H1 (cell line): ENCODE measurements at regions not wholly inside any gene's neighbourhood (a gene's known extent, or its start where the extent isn't known, plus 50 kb on each side); places are given as distances from the start of the nearest gene placed in this dataset.
"Not testable (repeated sequence)": the region's sequence is repeated elsewhere in the genome, so short reads cannot be mapped to it uniquely, and the experiment has no call there.

ENCODE experiments used
- ASH2L ChIP-seq: fragments of 200-600, 300-600 bp; sonication (generic); IDR thresholded peaks from one replicate; pipeline ENCODE4 v1.7.1; 2017; ENCODE audit warnings: low read length
- CBX8 ChIP-seq: fragments of 300-800, 300-1000 bp; sonication (generic); IDR thresholded peaks from 2 replicates; pipeline ENCODE4 v1.7.1; 2016; ENCODE audit warnings: low read depth, low read length, borderline replicate concordance
- EZH2 ChIP-seq: fragments of 200-600 bp; sonication (generic); IDR thresholded peaks from 2 replicates; pipeline ENCODE4 v1.7.1; 2012; ENCODE audit warnings: low read depth, mild to moderate bottlenecking, moderate library complexity, low read length, inconsistent platforms; ENCODE audit not compliant: severe bottlenecking
- POLR2A ChIP-seq, 2 experiments: IDR thresholded peaks; 1 replicate in 1 of 2; 2 replicates in 1 of 2; pipeline ENCODE4 v1.6.1; 2011; ENCODE audit warnings: low read depth in 2 of 2, low read length in 2 of 2, mild to moderate bottlenecking in 2 of 2; ENCODE audit errors: control extremely low read depth in 1 of 2
- RAD21 ChIP-seq, 2 experiments: IDR thresholded peaks in 1 of 2; conservative IDR thresholded peaks in 1 of 2; 2 replicates each; pipeline ENCODE4 v1.6.1; 2011; ENCODE audit warnings: low read depth in 2 of 2, low read length in 2 of 2, improper control_type of control experiment in 1 of 2, inconsistent platforms in 1 of 2, mild to moderate bottlenecking in 1 of 2, moderate library complexity in 1 of 2
- RXRA ChIP-seq: IDR thresholded peaks from 2 replicates; pipeline ENCODE4 v1.6.1; 2011; ENCODE audit warnings: low read depth, mild to moderate bottlenecking, low read length, moderate library complexity; ENCODE audit not compliant: insufficient read depth
- TF ChIP-seq, protein P1 (sequence below), 3 experiments: IDR thresholded peaks; 1 replicate in 2 of 3; 2 replicates in 1 of 3; pipeline versions ENCODE4 v1.5.1 to v1.6.1; 2011; ENCODE audit warnings: low read length in 3 of 3, mild to moderate bottlenecking in 3 of 3, inconsistent platforms in 2 of 3, low read depth in 1 of 3, moderate library complexity in 1 of 3; ENCODE audit not compliant: insufficient read depth in 1 of 3; ENCODE audit errors: control extremely low read depth in 1 of 3

DNA sequence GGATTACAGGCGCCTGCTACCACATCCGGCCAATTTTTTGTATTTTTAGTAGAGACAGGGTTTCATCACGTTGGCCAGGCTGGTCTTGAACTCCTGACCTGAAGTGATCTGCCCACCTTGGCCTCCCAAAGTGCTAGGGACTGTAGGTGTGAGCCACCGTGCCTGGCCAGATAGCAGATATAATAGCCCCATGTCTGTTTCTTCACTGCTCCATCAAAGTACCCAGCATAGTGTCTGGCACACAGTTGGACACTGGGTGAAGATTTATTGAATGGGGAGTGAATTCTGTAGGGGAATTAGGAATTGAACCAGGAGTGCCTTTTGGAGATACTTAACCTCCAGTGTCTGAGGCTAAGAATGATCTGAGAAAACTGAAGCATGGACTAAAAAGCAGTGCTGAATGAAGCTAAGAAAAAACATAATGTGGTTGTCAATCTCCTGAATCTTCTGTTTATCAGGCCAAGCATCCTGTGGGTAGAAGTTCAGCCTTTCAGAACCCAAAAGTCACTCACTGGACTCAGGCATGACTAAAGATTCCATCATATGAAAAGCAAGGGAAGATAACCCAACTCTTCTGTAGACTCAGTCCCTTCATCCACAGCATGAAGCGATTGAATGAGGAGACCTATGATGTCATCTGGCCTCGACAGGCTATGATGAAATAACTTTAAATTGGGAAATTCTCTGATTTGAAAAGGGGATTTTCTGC lies 273.7 kb downstream of the CNTNAP3 start:
- TF ChIP-seq POLR2A (IDR thresholded peaks at IDR 0.05; ENCODE audit: control extremely low read depth in 1 of 2, low read depth in 2 of 2, low read length in 2 of 2); ASH2L; CBX8; RAD21 (IDR thresholded peaks at IDR 0.05 in 1 of 2, conservative IDR thresholded peaks at IDR 0.05 in 1 of 2; ENCODE audit: low read depth in 2 of 2, low read length in 2 of 2); RXRA; EZH2: not testable (repeated sequence)
- TF ChIP-seq, protein P1, sequence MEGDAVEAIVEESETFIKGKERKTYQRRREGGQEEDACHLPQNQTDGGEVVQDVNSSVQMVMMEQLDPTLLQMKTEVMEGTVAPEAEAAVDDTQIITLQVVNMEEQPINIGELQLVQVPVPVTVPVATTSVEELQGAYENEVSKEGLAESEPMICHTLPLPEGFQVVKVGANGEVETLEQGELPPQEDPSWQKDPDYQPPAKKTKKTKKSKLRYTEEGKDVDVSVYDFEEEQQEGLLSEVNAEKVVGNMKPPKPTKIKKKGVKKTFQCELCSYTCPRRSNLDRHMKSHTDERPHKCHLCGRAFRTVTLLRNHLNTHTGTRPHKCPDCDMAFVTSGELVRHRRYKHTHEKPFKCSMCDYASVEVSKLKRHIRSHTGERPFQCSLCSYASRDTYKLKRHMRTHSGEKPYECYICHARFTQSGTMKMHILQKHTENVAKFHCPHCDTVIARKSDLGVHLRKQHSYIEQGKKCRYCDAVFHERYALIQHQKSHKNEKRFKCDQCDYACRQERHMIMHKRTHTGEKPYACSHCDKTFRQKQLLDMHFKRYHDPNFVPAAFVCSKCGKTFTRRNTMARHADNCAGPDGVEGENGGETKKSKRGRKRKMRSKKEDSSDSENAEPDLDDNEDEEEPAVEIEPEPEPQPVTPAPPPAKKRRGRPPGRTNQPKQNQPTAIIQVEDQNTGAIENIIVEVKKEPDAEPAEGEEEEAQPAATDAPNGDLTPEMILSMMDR (IDR thresholded peaks at IDR 0.05; ENCODE audit: control extremely low read depth in 1 of 3, insufficient read depth in 1 of 3, low read depth in 1 of 3, low read length in 3 of 3) = not testable (repeated sequence)
